PFSK-1 (cell line): ENCODE measurements at regions not wholly inside any gene's neighbourhood (a gene's known extent, or its start where the extent isn't known, plus 50 kb on each side); places are given as distances from the start of the nearest gene placed in this dataset.

Experiments used
- FOXP2 ChIP-seq: optimal IDR thresholded peaks from 2 replicates; pipeline ENCODE3; 2011; ENCODE audit warnings: borderline replicate concordance, control low read depth, inconsistent platforms; ENCODE audit not compliant: insufficient read depth; ENCODE audit errors: extremely low read length, extremely low read depth
- POLR2AphosphoS5 ChIP-seq: IDR thresholded peaks from 2 replicates; pipeline ENCODE4 v1.6.1; 2012; ENCODE audit warnings: low read depth, mild to moderate bottlenecking, control low read depth, low read length, moderate library complexity
- REST ChIP-seq, 2 experiments: IDR thresholded peaks; 2 replicates each; pipeline versions ENCODE4 v1.6.1 to v1.8.0; 2011 to 2012; ENCODE audit warnings: low read depth in 2 of 2, low read length in 2 of 2, control low read depth in 1 of 2, inconsistent platforms in 1 of 2, mild to moderate bottlenecking in 1 of 2, moderate library complexity in 1 of 2; ENCODE audit not compliant: insufficient read depth in 1 of 2
- SIN3A ChIP-seq: IDR thresholded peaks from 2 replicates; pipeline ENCODE4 v1.6.1; 2012; ENCODE audit warnings: mild to moderate bottlenecking, low read length, moderate library complexity, borderline replicate concordance; ENCODE audit not compliant: insufficient read depth
- TAF1 ChIP-seq: IDR thresholded peaks from 2 replicates; pipeline ENCODE4 v1.6.1; 2012; ENCODE audit warnings: low read length, control low read depth, borderline replicate concordance; ENCODE audit not compliant: insufficient read depth

GRCh38 chr2:34980689-34981088 lies 1374.9 kb upstream of the CRIM1 start:
- TF ChIP-seq TAF1: no peak
- TF ChIP-seq SIN3A: no peak
- no peak for TF ChIP-seq REST (IDR thresholded peaks at IDR 0.05; ENCODE audit: insufficient read depth in 1 of 2, low read depth in 2 of 2, low read length in 2 of 2)

- TF ChIP-seq TAF1 (no peak), REST (IDR thresholded peaks at IDR 0.05; ENCODE audit: insufficient read depth in 1 of 2, low read depth in 2 of 2, low read length in 2 of 2) (no peak), POLR2AphosphoS5 (no peak), SIN3A (no peak), FOXP2 (no peak)
Measured at GRCh38 chr2:34979148-34979547, 1376.4 kb upstream of the CRIM1 start.

GRCh38 chr2:34961822-34962221 lies 1362.7 kb upstream of the FAM98A start:
- TF ChIP-seq TAF1 (no peak), POLR2AphosphoS5 (no peak), SIN3A (no peak), FOXP2 (no peak), REST (IDR thresholded peaks at IDR 0.05; ENCODE audit: insufficient read depth in 1 of 2, low read depth in 2 of 2, low read length in 2 of 2) (no peak)

GRCh38 chr2:34954758-34955157 lies 1355.7 kb upstream of the FAM98A start:
- TF ChIP-seq FOXP2: no peak
- no peak for TF ChIP-seq TAF1
- no peak for TF ChIP-seq POLR2AphosphoS5
- TF ChIP-seq REST (IDR thresholded peaks at IDR 0.05; ENCODE audit: insufficient read depth in 1 of 2, low read depth in 2 of 2, low read length in 2 of 2): no peak
- no peak for TF ChIP-seq SIN3A

GRCh38 chr2:34950797-34951196 lies 1351.7 kb upstream of the FAM98A start:
- TF ChIP-seq REST (IDR thresholded peaks at IDR 0.05; ENCODE audit: insufficient read depth in 1 of 2, low read depth in 2 of 2, low read length in 2 of 2) (no peak), SIN3A (no peak), FOXP2 (no peak), TAF1 (no peak)
